A549 (cell line): ENCODE measurements at regions not wholly inside any gene's neighbourhood (a gene's known extent, or its start where the extent isn't known, plus 50 kb on each side); places are given as distances from the start of the nearest gene placed in this dataset.

ENCODE experiments used
- CHD2 ChIP-seq: fragments of 150-350 bp; IDR thresholded peaks from 2 replicates; pipeline ENCODE4 v1.6.1; 2014; ENCODE audit warnings: low read length; ENCODE audit not compliant: partially characterized antibody
- NR3C1 ChIP-seq: fragments of >200 bp; sonication (Bioruptor Twin); formaldehyde crosslinking; IDR thresholded peaks from 3 replicates; pipeline ENCODE4 v1.6.1; 2017
- POLR2A ChIP-seq: IDR thresholded peaks from 2 replicates; pipeline ENCODE4 v1.6.1; 2012; ENCODE audit warnings: mild to moderate bottlenecking, low read length
- SMC3 ChIP-seq: fragments of >200 bp; sonication (Bioruptor Twin); formaldehyde crosslinking; IDR thresholded peaks from 3 replicates; pipeline ENCODE4 v1.6.1; 2018; ENCODE audit warnings: inconsistent platforms
- TF ChIP-seq, protein P1 (sequence below): fragments of >200 bp; sonication (Bioruptor Twin); formaldehyde crosslinking; IDR thresholded peaks from 3 replicates; pipeline ENCODE4 v1.5.1; 2016
- TF ChIP-seq, protein P2 (sequence below): IDR thresholded peaks from 2 replicates; pipeline ENCODE4 v1.6.1; 2012
- TF ChIP-seq, protein P3 (sequence below): fragments of 200-600 bp; sonication (generic); IDR thresholded peaks from 2 replicates; pipeline ENCODE4 v1.6.1; 2016; ENCODE audit warnings: antibody characterized with exemption, mild to moderate bottlenecking, moderate library complexity

DNA sequence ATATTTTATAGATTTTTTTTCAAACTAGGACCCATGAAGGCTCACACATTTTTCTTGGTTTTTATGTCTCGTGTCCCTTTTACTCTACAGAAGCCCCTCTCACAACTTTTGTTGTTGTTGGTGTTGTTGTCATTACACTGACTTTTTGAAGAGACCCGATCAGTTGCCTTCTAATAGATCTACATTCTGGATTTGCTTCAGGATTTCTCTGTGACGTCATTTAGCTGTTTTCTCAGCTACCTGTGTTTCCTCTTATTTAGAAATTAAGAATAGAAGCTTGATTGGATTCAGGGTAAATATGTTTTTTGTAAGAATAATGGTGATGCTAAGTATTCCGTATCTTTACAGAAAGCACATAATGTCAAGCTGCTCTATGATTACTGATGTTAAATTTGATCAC lies 213.3 kb upstream of the ZNF462 start:
- TF ChIP-seq, protein P1, sequence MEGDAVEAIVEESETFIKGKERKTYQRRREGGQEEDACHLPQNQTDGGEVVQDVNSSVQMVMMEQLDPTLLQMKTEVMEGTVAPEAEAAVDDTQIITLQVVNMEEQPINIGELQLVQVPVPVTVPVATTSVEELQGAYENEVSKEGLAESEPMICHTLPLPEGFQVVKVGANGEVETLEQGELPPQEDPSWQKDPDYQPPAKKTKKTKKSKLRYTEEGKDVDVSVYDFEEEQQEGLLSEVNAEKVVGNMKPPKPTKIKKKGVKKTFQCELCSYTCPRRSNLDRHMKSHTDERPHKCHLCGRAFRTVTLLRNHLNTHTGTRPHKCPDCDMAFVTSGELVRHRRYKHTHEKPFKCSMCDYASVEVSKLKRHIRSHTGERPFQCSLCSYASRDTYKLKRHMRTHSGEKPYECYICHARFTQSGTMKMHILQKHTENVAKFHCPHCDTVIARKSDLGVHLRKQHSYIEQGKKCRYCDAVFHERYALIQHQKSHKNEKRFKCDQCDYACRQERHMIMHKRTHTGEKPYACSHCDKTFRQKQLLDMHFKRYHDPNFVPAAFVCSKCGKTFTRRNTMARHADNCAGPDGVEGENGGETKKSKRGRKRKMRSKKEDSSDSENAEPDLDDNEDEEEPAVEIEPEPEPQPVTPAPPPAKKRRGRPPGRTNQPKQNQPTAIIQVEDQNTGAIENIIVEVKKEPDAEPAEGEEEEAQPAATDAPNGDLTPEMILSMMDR: no peak
- TF ChIP-seq, protein P2, sequence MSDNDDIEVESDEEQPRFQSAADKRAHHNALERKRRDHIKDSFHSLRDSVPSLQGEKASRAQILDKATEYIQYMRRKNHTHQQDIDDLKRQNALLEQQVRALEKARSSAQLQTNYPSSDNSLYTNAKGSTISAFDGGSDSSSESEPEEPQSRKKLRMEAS: no peak
- TF ChIP-seq, protein P3, sequence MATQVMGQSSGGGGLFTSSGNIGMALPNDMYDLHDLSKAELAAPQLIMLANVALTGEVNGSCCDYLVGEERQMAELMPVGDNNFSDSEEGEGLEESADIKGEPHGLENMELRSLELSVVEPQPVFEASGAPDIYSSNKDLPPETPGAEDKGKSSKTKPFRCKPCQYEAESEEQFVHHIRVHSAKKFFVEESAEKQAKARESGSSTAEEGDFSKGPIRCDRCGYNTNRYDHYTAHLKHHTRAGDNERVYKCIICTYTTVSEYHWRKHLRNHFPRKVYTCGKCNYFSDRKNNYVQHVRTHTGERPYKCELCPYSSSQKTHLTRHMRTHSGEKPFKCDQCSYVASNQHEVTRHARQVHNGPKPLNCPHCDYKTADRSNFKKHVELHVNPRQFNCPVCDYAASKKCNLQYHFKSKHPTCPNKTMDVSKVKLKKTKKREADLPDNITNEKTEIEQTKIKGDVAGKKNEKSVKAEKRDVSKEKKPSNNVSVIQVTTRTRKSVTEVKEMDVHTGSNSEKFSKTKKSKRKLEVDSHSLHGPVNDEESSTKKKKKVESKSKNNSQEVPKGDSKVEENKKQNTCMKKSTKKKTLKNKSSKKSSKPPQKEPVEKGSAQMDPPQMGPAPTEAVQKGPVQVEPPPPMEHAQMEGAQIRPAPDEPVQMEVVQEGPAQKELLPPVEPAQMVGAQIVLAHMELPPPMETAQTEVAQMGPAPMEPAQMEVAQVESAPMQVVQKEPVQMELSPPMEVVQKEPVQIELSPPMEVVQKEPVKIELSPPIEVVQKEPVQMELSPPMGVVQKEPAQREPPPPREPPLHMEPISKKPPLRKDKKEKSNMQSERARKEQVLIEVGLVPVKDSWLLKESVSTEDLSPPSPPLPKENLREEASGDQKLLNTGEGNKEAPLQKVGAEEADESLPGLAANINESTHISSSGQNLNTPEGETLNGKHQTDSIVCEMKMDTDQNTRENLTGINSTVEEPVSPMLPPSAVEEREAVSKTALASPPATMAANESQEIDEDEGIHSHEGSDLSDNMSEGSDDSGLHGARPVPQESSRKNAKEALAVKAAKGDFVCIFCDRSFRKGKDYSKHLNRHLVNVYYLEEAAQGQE: no peak
- no peak for TF ChIP-seq POLR2A
- no peak for TF ChIP-seq NR3C1
- TF ChIP-seq SMC3: no peak
- TF ChIP-seq CHD2: no peak
